Astrocyte (in vitro differentiated cells and primary cell): ENCODE measurements at regions not wholly inside any gene's neighbourhood (a gene's known extent, or its start where the extent isn't known, plus 50 kb on each side); places are given as distances from the start of the nearest gene placed in this dataset.

Experiments used
- DNase-seq: peaks from one replicate; pipeline ENCODE4 v3.0.0-alpha.2; 2010; ENCODE audit warnings: low read depth
- FAIRE-seq: peaks from 2 replicates; lab custom pipeline; 2011; peaks lifted over from hg19 to GRCh38; lab: Jason Lieb, UNC
- H2AFZ ChIP-seq: 2 replicates; pipeline ENCODE4 v1.6.0; 2012; ENCODE audit warnings: low read depth, low read length, inconsistent platforms
- H3K27ac ChIP-seq: 2 replicates; pipeline ENCODE4 v1.5.1; 2011; ENCODE audit warnings: low read depth, low read length, inconsistent platforms
- H3K27me3 ChIP-seq: 2 replicates; pipeline ENCODE4 v1.6.0; 2011; ENCODE audit warnings: low read length, inconsistent platforms; ENCODE audit not compliant: insufficient read depth
- H3K36me3 ChIP-seq: 2 replicates; pipeline ENCODE4 v1.5.1; 2011; ENCODE audit warnings: low read length, inconsistent platforms; ENCODE audit not compliant: insufficient read depth
- H3K4me1 ChIP-seq: 2 replicates; pipeline ENCODE4 v1.5.1; 2011; ENCODE audit warnings: low read length, inconsistent platforms; ENCODE audit not compliant: insufficient read depth
- H3K4me2 ChIP-seq: 2 replicates; pipeline ENCODE4 v1.6.0; 2012; ENCODE audit warnings: low read length, inconsistent platforms
- H3K4me3 ChIP-seq: 2 replicates; pipeline ENCODE4 v1.5.1; 2011; ENCODE audit warnings: low read depth, mild to moderate bottlenecking, low read length, inconsistent platforms; ENCODE audit not compliant: insufficient read depth
- H3K79me2 ChIP-seq: 2 replicates; pipeline ENCODE4 v1.6.0; 2012; ENCODE audit warnings: mild to moderate bottlenecking, low read length, inconsistent platforms; ENCODE audit not compliant: insufficient read depth
- H3K9ac ChIP-seq: 2 replicates; pipeline ENCODE4 v1.6.0; 2012; ENCODE audit warnings: mild to moderate bottlenecking, low read length, inconsistent platforms
- H3K9me3 ChIP-seq: 2 replicates; pipeline ENCODE4 v1.5.1; 2012; ENCODE audit warnings: low read depth, mild to moderate bottlenecking, low read length, inconsistent platforms; ENCODE audit not compliant: insufficient read depth
- H4K20me1 ChIP-seq: 2 replicates; pipeline ENCODE4 v1.6.0; 2012; ENCODE audit warnings: low read length, inconsistent platforms; ENCODE audit not compliant: insufficient read depth
- H3K27ac Mint-ChIP-seq: one replicate; pipeline ENCODE4 v1.8.0; 2021; ENCODE audit warnings: mild to moderate bottlenecking, mixed read lengths; ENCODE audit not compliant: unreplicated experiment
- H3K27me3 Mint-ChIP-seq: one replicate; pipeline ENCODE4 v1.8.0; 2021; ENCODE audit warnings: low read depth, mixed read lengths; ENCODE audit not compliant: unreplicated experiment
- H3K36me3 Mint-ChIP-seq: one replicate; pipeline ENCODE4 v1.8.0; 2021; ENCODE audit warnings: low read depth, mixed read lengths; ENCODE audit not compliant: unreplicated experiment
- H3K4me1 Mint-ChIP-seq: one replicate; pipeline ENCODE4 v1.8.0; 2021; ENCODE audit warnings: low read depth, mixed read lengths; ENCODE audit not compliant: unreplicated experiment
- H3K4me3 Mint-ChIP-seq: one replicate; pipeline ENCODE4 v1.8.0; 2021; ENCODE audit warnings: mild to moderate bottlenecking, moderate library complexity, mixed read lengths; ENCODE audit not compliant: unreplicated experiment
- H3K9me3 Mint-ChIP-seq: one replicate; pipeline ENCODE4 v1.8.0; 2021; ENCODE audit warnings: mild to moderate bottlenecking, mixed read lengths; ENCODE audit not compliant: unreplicated experiment
- CTCF ChIP-seq: IDR thresholded peaks from 2 replicates; pipeline ENCODE4 v1.5.1; 2011; ENCODE audit warnings: low read depth, mild to moderate bottlenecking, inconsistent platforms, low read length, moderate library complexity; ENCODE audit not compliant: insufficient read depth
- EZH2 ChIP-seq: IDR thresholded peaks from 2 replicates; pipeline ENCODE4 v1.6.1; 2012; ENCODE audit warnings: mild to moderate bottlenecking, low read length, inconsistent platforms; ENCODE audit not compliant: insufficient read depth

DNA sequence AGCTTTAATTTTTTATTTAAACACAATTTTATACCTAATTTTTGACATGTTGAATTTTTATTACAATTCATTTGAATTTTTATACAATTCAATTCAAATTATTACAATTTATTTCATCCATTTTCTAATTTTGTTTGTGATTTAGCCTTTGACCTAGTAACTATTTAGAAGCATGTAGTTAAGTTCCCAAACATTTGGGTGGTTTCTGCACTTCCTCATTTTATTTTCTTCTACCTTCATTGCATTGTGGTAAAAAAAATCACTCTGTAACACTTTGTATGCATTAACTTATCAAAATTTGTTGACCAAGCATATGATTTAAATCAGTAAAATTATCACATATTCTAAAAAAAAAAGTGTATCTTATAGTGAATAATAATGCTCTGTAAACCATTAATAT is 928.9 kb downstream of the ARAP2 start:
- Histone ChIP-seq H3K4me2 (no peak overlapping the region), H3K27me3 (no peaks in the 10 kb centered on the region), H3K27ac (no peak overlapping the region), H3K4me1 (no peaks in the 10 kb centered on the region), H3K9me3 (no peaks in the 10 kb centered on the region), H2AFZ (no peak overlapping the region), H3K79me2 (no peaks in the 10 kb centered on the region), H3K9ac (no peak overlapping the region), H3K4me3 (no peak overlapping the region), H4K20me1 (no peaks in the 10 kb centered on the region), H3K36me3 (no peaks in the 10 kb centered on the region)
- Mint-ChIP-seq H3K36me3 (no peaks in the 10 kb centered on the region), H3K9me3 (no peaks in the 10 kb centered on the region), H3K27me3 (no peaks in the 10 kb centered on the region), H3K27ac (no peak overlapping the region), H3K4me3 (no peak overlapping the region), H3K4me1 (no peaks in the 10 kb centered on the region)
- TF ChIP-seq CTCF (no peak), EZH2 (no peak)
- DNase-seq (no peak), FAIRE-seq (no peak)

DNA sequence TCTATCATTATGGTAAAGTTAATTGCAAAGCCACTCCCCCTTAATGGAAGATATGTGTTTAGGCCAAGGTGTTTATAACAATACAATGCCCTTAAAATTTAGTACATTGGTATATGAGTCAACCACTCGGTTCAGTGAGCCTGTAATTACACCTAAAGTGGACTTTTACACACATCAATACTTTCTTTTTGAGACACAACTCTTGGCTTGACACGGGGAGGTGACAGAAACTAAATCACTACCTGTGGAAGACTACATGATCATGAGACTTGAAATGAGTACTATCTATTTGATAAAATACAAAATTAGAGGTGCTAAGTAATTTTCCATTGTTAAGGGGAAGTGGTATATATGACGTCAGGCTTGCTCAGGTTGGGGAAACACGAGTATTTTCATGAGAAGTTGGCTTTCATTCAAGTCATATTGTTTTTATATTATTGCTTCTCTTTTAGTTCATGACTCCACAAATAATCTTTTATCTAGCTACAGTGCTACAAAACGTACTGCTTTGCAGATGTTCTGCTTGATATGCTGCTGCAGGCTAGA is 918.3 kb downstream of the ARAP2 start:
- Histone ChIP-seq H3K79me2 (no peaks in the 10 kb centered on the region), H3K9ac (no peak overlapping the region), H3K36me3 (no peaks in the 10 kb centered on the region), H3K27ac (no peak overlapping the region), H4K20me1 (no peaks in the 10 kb centered on the region), H3K4me2 (no peak overlapping the region), H3K9me3 (peaks cover 2% of the 10 kb centered on the region), H3K27me3 (no peaks in the 10 kb centered on the region), H2AFZ (no peak overlapping the region), H3K4me3 (no peak overlapping the region), H3K4me1 (no peaks in the 10 kb centered on the region)
- Mint-ChIP-seq H3K4me1 (no peaks in the 10 kb centered on the region), H3K36me3 (no peaks in the 10 kb centered on the region), H3K4me3 (no peak overlapping the region), H3K27ac (no peak overlapping the region), H3K9me3 (no peaks in the 10 kb centered on the region), H3K27me3 (no peaks in the 10 kb centered on the region)
- no peak for TF ChIP-seq CTCF
- no peak for TF ChIP-seq EZH2
- DNase-seq: no peak
- no peak for FAIRE-seq

DNA sequence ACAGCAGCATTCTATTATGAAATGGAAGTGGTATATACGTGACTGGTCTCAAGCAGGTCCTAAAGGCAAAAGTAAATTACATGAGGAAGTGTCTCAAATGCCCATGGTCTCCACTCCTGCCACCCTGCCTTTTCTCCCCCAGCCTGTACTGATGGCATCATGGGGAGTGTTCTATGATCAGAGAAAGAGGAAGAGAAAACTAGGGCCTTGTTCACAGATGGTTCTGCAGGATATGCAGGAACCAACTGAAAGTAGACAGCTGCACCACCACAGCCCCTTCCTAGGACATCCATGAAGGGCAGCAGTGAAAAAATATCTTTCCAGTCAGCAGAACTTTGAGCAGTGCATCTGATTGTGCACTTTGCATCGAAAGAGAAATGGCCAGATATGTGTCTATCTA is 901.5 kb downstream of the ARAP2 start:
- H3K4me3 Mint-ChIP-seq: no peak overlapping the region
- Histone ChIP-seq H3K4me1 (no peaks in the 10 kb centered on the region), H3K9ac (no peak overlapping the region), H3K36me3 (no peaks in the 10 kb centered on the region), H3K4me3 (no peak overlapping the region), H4K20me1 (no peaks in the 10 kb centered on the region), H2AFZ (no peak overlapping the region), H3K27me3 (no peaks in the 10 kb centered on the region), H3K4me2 (no peak overlapping the region), H3K27ac (no peak overlapping the region), H3K9me3 (peaks cover 3% of the 10 kb centered on the region), H3K79me2 (no peaks in the 10 kb centered on the region)
- no peaks in the 10 kb centered on the region for H3K4me1 Mint-ChIP-seq
- no peak for FAIRE-seq
- H3K36me3 Mint-ChIP-seq: no peaks in the 10 kb centered on the region
- no peak for DNase-seq
- no peak overlapping the region for H3K27ac Mint-ChIP-seq
- peaks cover 3% of the 10 kb centered on the region for H3K9me3 Mint-ChIP-seq
- H3K27me3 Mint-ChIP-seq: no peaks in the 10 kb centered on the region
- TF ChIP-seq EZH2 (no peak), CTCF (no peak)
